AG09309 (cell line): ENCODE measurements at regions not wholly inside any gene's neighbourhood (a gene's known extent, or its start where the extent isn't known, plus 50 kb on each side); places are given as distances from the start of the nearest gene placed in this dataset.

Source experiments
- DNase-seq: peaks from one replicate; pipeline ENCODE4 v3.0.0-alpha.2; 2010; ENCODE audit warnings: low read depth
- H3K4me3 ChIP-seq: 2 replicates; pipeline ENCODE4 v1.5.1; 2011; ENCODE audit warnings: mild to moderate bottlenecking, low read depth, low read length, moderate library complexity; ENCODE audit not compliant: control insufficient read depth
- CTCF ChIP-seq: IDR thresholded peaks from 2 replicates; pipeline ENCODE4 v1.5.1; 2011; ENCODE audit warnings: mild to moderate bottlenecking, low read depth, low read length, inconsistent platforms; ENCODE audit not compliant: insufficient read depth, control insufficient read depth; ENCODE audit errors: missing control alignments

- TF ChIP-seq CTCF, result no peak
- H3K4me3 ChIP-seq, result no peak overlapping the region
- peak; percentile 75 for DNase-seq
Observed at GRCh38 chr5:53246042-53246836, 136.7 kb upstream of the MOCS2 start.

GRCh38 chr5:53249529-53250200 lies 140.1 kb upstream of the MOCS2 start:
- no peak overlapping the region for H3K4me3 ChIP-seq
- DNase-seq, result peak; percentile 93
- no peak for TF ChIP-seq CTCF

GRCh38 chr5:53250201-53250550 lies 140.6 kb upstream of the MOCS2 start:
- no peak for DNase-seq
- no peak for TF ChIP-seq CTCF
- H3K4me3 ChIP-seq, result no peak overlapping the region

GRCh38 chr5:53253421-53253871 lies 143.9 kb upstream of the MOCS2 start:
- no peak for TF ChIP-seq CTCF
- peak; percentile 76 for DNase-seq
- H3K4me3 ChIP-seq, result no peak overlapping the region

- no peak overlapping the region for H3K4me3 ChIP-seq
- DNase-seq, result no peak
- no peak for TF ChIP-seq CTCF
Observed at GRCh38 chr5:53256746-53257145, 147.2 kb upstream of the MOCS2 start.

- TF ChIP-seq CTCF, result no peak
- DNase-seq, result no peak
- no peak overlapping the region for H3K4me3 ChIP-seq
Observed at GRCh38 chr5:53257806-53258373, 148.3 kb upstream of the MOCS2 start.
